ENCODE measurements at regions not wholly inside any gene's neighbourhood (a gene's known extent, or its start where the extent isn't known, plus 50 kb on each side); places are given as distances from the start of the nearest gene placed in this dataset.
"Not testable (repeated sequence)": the region's sequence is repeated elsewhere in the genome, so short reads cannot be mapped to it uniquely, and the experiment has no call there.

DNA sequence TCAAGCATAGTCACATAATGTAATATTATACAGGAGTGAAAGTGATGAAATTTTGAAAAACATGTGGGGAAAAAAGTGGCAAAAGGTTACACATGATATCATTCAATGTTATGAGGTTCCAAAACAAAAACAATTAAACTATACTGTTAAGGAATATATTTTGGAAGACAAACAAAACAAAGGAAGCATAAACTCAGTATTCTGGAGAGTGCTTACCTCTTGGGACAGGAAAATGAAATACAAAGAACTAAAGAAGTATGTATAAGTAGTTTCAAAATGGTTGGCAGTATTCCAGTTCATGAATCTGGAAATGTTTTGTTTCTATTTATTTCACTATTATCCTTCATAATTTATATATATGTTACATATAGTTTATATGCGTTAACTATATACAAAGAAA is 213.5 kb downstream of the MOXD1 start:
- no peaks in the 10 kb centered on the region for H3K4me1 ChIP-seq (ENCODE audit: control insufficient read depth in 2 of 2, insufficient read depth in 2 of 2, low read length in 2 of 2)
- no peaks in the 10 kb centered on the region for H3K9me3 ChIP-seq (ENCODE audit: control insufficient read depth in 2 of 2, low read length in 2 of 2)
- no peak overlapping the region for H3K27ac ChIP-seq (ENCODE audit: low read depth in 2 of 2, low read length in 2 of 2)
- H3K9ac ChIP-seq (ENCODE audit: low read depth in 1 of 2, low read length in 2 of 2): no peak overlapping the region
- no peaks in the 10 kb centered on the region for H3K36me3 ChIP-seq (ENCODE audit: control insufficient read depth in 2 of 2, insufficient read depth in 2 of 2, low read length in 2 of 2)
- no peaks in the 10 kb centered on the region for H3K27me3 ChIP-seq (ENCODE audit: control insufficient read depth in 2 of 2, insufficient read depth in 2 of 2, low read length in 2 of 2)
- H3K4me3 ChIP-seq (ENCODE audit: low read length in 2 of 2): no peak overlapping the region

- H3K4me3 ChIP-seq (ENCODE audit: low read length in 2 of 2); H3K9ac ChIP-seq (ENCODE audit: low read depth in 1 of 2, low read length in 2 of 2); H3K36me3 ChIP-seq (ENCODE audit: control insufficient read depth in 2 of 2, insufficient read depth in 2 of 2, low read length in 2 of 2); H3K4me1 ChIP-seq (ENCODE audit: control insufficient read depth in 2 of 2, insufficient read depth in 2 of 2, low read length in 2 of 2); H3K27me3 ChIP-seq (ENCODE audit: control insufficient read depth in 2 of 2, insufficient read depth in 2 of 2, low read length in 2 of 2); H3K27ac ChIP-seq (ENCODE audit: low read depth in 2 of 2, low read length in 2 of 2); H3K9me3 ChIP-seq (ENCODE audit: control insufficient read depth in 2 of 2, low read length in 2 of 2): not testable (repeated sequence)
Measured at GRCh38 chr6:132184966-132185365, 216.3 kb downstream of the MOXD1 start.

- H3K4me1 ChIP-seq (ENCODE audit: control insufficient read depth in 2 of 2, insufficient read depth in 2 of 2, low read length in 2 of 2): no peaks in the 10 kb centered on the region
- no peaks in the 10 kb centered on the region for H3K36me3 ChIP-seq (ENCODE audit: control insufficient read depth in 2 of 2, insufficient read depth in 2 of 2, low read length in 2 of 2)
- no peak overlapping the region for H3K4me3 ChIP-seq (ENCODE audit: low read length in 2 of 2)
- H3K9me3 ChIP-seq (ENCODE audit: control insufficient read depth in 2 of 2, low read length in 2 of 2): no peaks in the 10 kb centered on the region
- H3K9ac ChIP-seq (ENCODE audit: low read depth in 1 of 2, low read length in 2 of 2): no peak overlapping the region
- H3K27me3 ChIP-seq (ENCODE audit: control insufficient read depth in 2 of 2, insufficient read depth in 2 of 2, low read length in 2 of 2): no peaks in the 10 kb centered on the region
- H3K27ac ChIP-seq (ENCODE audit: low read depth in 2 of 2, low read length in 2 of 2): no peak overlapping the region
Measured at GRCh38 chr6:132179955-132180354, 221.3 kb downstream of the MOXD1 start.

GRCh38 chr6:132174919-132175318 is 223.7 kb upstream of the CCN2 start:
- Histone ChIP-seq H3K27ac (ENCODE audit: low read depth in 2 of 2, low read length in 2 of 2) (no peak overlapping the region), H3K9ac (ENCODE audit: low read depth in 1 of 2, low read length in 2 of 2) (no peak overlapping the region), H3K4me1 (ENCODE audit: control insufficient read depth in 2 of 2, insufficient read depth in 2 of 2, low read length in 2 of 2) (no peaks in the 10 kb centered on the region), H3K9me3 (ENCODE audit: control insufficient read depth in 2 of 2, low read length in 2 of 2) (peaks cover 0 to 3% of the 10 kb centered on the region in 2 donors), H3K4me3 (ENCODE audit: low read length in 2 of 2) (no peak overlapping the region), H3K36me3 (ENCODE audit: control insufficient read depth in 2 of 2, insufficient read depth in 2 of 2, low read length in 2 of 2) (no peaks in the 10 kb centered on the region), H3K27me3 (ENCODE audit: control insufficient read depth in 2 of 2, insufficient read depth in 2 of 2, low read length in 2 of 2) (no peaks in the 10 kb centered on the region)

GRCh38 chr6:132168961-132169360 is 217.8 kb upstream of the CCN2 start:
- H3K4me1 ChIP-seq (ENCODE audit: control insufficient read depth in 2 of 2, insufficient read depth in 2 of 2, low read length in 2 of 2): no peaks in the 10 kb centered on the region
- H3K9ac ChIP-seq (ENCODE audit: low read depth in 1 of 2, low read length in 2 of 2): no peak overlapping the region
- H3K9me3 ChIP-seq (ENCODE audit: control insufficient read depth in 2 of 2, low read length in 2 of 2): no peaks in the 10 kb centered on the region
- no peaks in the 10 kb centered on the region for H3K27me3 ChIP-seq (ENCODE audit: control insufficient read depth in 2 of 2, insufficient read depth in 2 of 2, low read length in 2 of 2)
- H3K27ac ChIP-seq (ENCODE audit: low read depth in 2 of 2, low read length in 2 of 2): no peak overlapping the region
- H3K36me3 ChIP-seq (ENCODE audit: control insufficient read depth in 2 of 2, insufficient read depth in 2 of 2, low read length in 2 of 2): no peaks in the 10 kb centered on the region
- H3K4me3 ChIP-seq (ENCODE audit: low read length in 2 of 2): no peak overlapping the region

GRCh38 chr6:132167929-132168892 is 217.0 kb upstream of the CCN2 start:
- H3K36me3 ChIP-seq (ENCODE audit: control insufficient read depth in 2 of 2, insufficient read depth in 2 of 2, low read length in 2 of 2): no peaks in the 10 kb centered on the region
- no peaks in the 10 kb centered on the region for H3K9me3 ChIP-seq (ENCODE audit: control insufficient read depth in 2 of 2, low read length in 2 of 2)
- no peak overlapping the region for H3K4me3 ChIP-seq (ENCODE audit: low read length in 2 of 2)
- H3K27me3 ChIP-seq (ENCODE audit: control insufficient read depth in 2 of 2, insufficient read depth in 2 of 2, low read length in 2 of 2): no peaks in the 10 kb centered on the region
- H3K9ac ChIP-seq (ENCODE audit: low read depth in 1 of 2, low read length in 2 of 2): no peak overlapping the region
- peak overlapping the region in 1 of 2 donors; percentile 5 for H3K27ac ChIP-seq (ENCODE audit: low read depth in 2 of 2, low read length in 2 of 2)
- H3K4me1 ChIP-seq (ENCODE audit: control insufficient read depth in 2 of 2, insufficient read depth in 2 of 2, low read length in 2 of 2): no peaks in the 10 kb centered on the region

DNA sequence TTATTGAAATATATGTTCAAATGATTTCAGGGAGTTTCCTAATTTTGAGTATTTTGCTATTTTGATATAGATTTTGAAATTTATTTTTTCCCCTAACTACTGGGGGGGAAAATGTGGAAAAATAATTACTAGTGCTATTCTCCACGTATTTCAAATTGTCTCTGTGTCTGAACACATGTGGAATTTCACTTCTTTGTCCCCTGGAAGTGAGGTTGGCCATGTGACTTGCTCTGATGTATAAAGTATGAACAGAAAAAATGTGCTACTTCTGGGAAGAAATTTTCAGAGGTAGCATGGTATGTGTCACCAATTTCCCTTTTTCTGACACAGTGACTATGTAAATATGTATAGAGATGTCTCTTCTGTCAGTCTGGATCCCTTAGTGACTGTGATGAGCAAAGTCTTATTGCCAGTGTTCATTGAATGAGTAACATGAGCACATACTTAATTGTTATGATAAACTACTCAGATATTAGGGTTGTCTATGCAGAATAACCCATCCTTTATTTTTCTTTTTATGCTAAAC is 215.4 kb upstream of the CCN2 start:
- Histone ChIP-seq H3K9ac (ENCODE audit: low read depth in 1 of 2, low read length in 2 of 2) (no peak overlapping the region), H3K4me3 (ENCODE audit: low read length in 2 of 2) (no peak overlapping the region), H3K27me3 (ENCODE audit: control insufficient read depth in 2 of 2, insufficient read depth in 2 of 2, low read length in 2 of 2) (no peaks in the 10 kb centered on the region), H3K27ac (ENCODE audit: low read depth in 2 of 2, low read length in 2 of 2) (no peak overlapping the region), H3K9me3 (ENCODE audit: control insufficient read depth in 2 of 2, low read length in 2 of 2) (no peaks in the 10 kb centered on the region), H3K36me3 (ENCODE audit: control insufficient read depth in 2 of 2, insufficient read depth in 2 of 2, low read length in 2 of 2) (no peaks in the 10 kb centered on the region), H3K4me1 (ENCODE audit: control insufficient read depth in 2 of 2, insufficient read depth in 2 of 2, low read length in 2 of 2) (no peaks in the 10 kb centered on the region)

DNA sequence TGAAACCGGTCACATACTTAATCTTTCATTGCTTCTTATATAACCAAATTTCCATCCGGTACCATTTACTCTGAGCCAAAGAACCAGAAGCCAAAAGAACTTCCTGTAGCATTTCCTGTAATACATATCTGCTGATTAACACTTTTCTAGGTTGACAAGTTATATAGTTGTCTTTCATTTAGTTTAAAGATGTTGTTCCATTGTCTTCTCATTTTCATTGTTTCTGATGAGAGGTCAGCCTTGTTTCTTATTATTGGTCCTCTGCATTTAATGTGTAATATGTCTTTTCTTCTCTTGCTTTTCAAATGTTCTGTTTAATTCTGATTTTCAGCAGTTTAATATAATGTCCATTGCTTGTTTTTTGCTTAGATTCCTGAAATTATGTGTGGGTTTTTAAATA is 214.5 kb upstream of the CCN2 start:
- Histone ChIP-seq H3K4me3 (ENCODE audit: low read length in 2 of 2) (no peak overlapping the region), H3K36me3 (ENCODE audit: control insufficient read depth in 2 of 2, insufficient read depth in 2 of 2, low read length in 2 of 2) (no peaks in the 10 kb centered on the region), H3K27me3 (ENCODE audit: control insufficient read depth in 2 of 2, insufficient read depth in 2 of 2, low read length in 2 of 2) (no peaks in the 10 kb centered on the region), H3K4me1 (ENCODE audit: control insufficient read depth in 2 of 2, insufficient read depth in 2 of 2, low read length in 2 of 2) (no peaks in the 10 kb centered on the region), H3K27ac (ENCODE audit: low read depth in 2 of 2, low read length in 2 of 2) (no peak overlapping the region), H3K9me3 (ENCODE audit: control insufficient read depth in 2 of 2, low read length in 2 of 2) (no peaks in the 10 kb centered on the region), H3K9ac (ENCODE audit: low read depth in 1 of 2, low read length in 2 of 2) (no peak overlapping the region)

GRCh38 chr6:132161283-132161682 is 210.1 kb upstream of the CCN2 start:
- no peak overlapping the region for H3K9ac ChIP-seq (ENCODE audit: low read depth in 1 of 2, low read length in 2 of 2)

GRCh38 chr6:132153221-132153898 is 202.2 kb upstream of the CCN2 start:
- Histone ChIP-seq H3K9me3 (ENCODE audit: control insufficient read depth in 2 of 2, low read length in 2 of 2) (no peaks in the 10 kb centered on the region), H3K9ac (ENCODE audit: low read depth in 1 of 2, low read length in 2 of 2) (no peak overlapping the region), H3K27me3 (ENCODE audit: control insufficient read depth in 2 of 2, insufficient read depth in 2 of 2, low read length in 2 of 2) (no peaks in the 10 kb centered on the region), H3K4me1 (ENCODE audit: control insufficient read depth in 2 of 2, insufficient read depth in 2 of 2, low read length in 2 of 2) (no peaks in the 10 kb centered on the region), H3K27ac (ENCODE audit: low read depth in 2 of 2, low read length in 2 of 2) (peak overlapping the region in 1 of 2 donors; percentile 35), H3K36me3 (ENCODE audit: control insufficient read depth in 2 of 2, insufficient read depth in 2 of 2, low read length in 2 of 2) (no peaks in the 10 kb centered on the region), H3K4me3 (ENCODE audit: low read length in 2 of 2) (no peak overlapping the region)

More at GRCh38 chr6:132161283-132161682, 210.1 kb upstream of the CCN2 start:
- H3K9me3 ChIP-seq (ENCODE audit: control insufficient read depth in 2 of 2, low read length in 2 of 2): no peaks in the 10 kb centered on the region
- no peak overlapping the region for H3K4me3 ChIP-seq (ENCODE audit: low read length in 2 of 2)
- H3K27ac ChIP-seq (ENCODE audit: low read depth in 2 of 2, low read length in 2 of 2): no peak overlapping the region
- no peaks in the 10 kb centered on the region for H3K27me3 ChIP-seq (ENCODE audit: control insufficient read depth in 2 of 2, insufficient read depth in 2 of 2, low read length in 2 of 2)
- no peaks in the 10 kb centered on the region for H3K4me1 ChIP-seq (ENCODE audit: control insufficient read depth in 2 of 2, insufficient read depth in 2 of 2, low read length in 2 of 2)
- H3K36me3 ChIP-seq (ENCODE audit: control insufficient read depth in 2 of 2, insufficient read depth in 2 of 2, low read length in 2 of 2): no peaks in the 10 kb centered on the region

Measured in mucosa of rectum (tissue), 2 donors.